GM21619 (cell line): ENCODE measurements at regions not wholly inside any gene's neighbourhood (a gene's known extent, or its start where the extent isn't known, plus 50 kb on each side); places are given as distances from the start of the nearest gene placed in this dataset.

Experiments
- ATAC-seq: cut with Tn5 transposase; IDR thresholded peaks from one replicate; pipeline ENCODE4 v1.9.1; 2021; ENCODE audit not compliant: unreplicated experiment

GRCh38 chrX:16444353-16444752 lies 205.6 kb upstream of the S100G start:
- no peak for ATAC-seq

GRCh38 chrX:16445166-16445752 lies 204.7 kb upstream of the S100G start:
- ATAC-seq: no peak

- no peak for ATAC-seq
These were observed 198.6 kb upstream of the S100G start for GRCh38 chrX:16451334-16451733.

GRCh38 chrX:16454926-16455325 lies 195.0 kb upstream of the S100G start:
- ATAC-seq: no peak

GRCh38 chrX:16457239-16457638 lies 192.7 kb upstream of the S100G start:
- ATAC-seq: no peak

GRCh38 chrX:16458208-16458607 lies 191.8 kb upstream of the S100G start:
- ATAC-seq: no peak

- ATAC-seq: no peak
These were observed 190.9 kb upstream of the S100G start for GRCh38 chrX:16459008-16459407.

GRCh38 chrX:16461968-16462367 lies 188.0 kb upstream of the S100G start:
- no peak for ATAC-seq

- ATAC-seq: no peak
These were observed 187.0 kb upstream of the S100G start for GRCh38 chrX:16462912-16463311.

- ATAC-seq: no peak
These were observed 185.6 kb upstream of the S100G start for GRCh38 chrX:16464369-16464768.

- ATAC-seq: no peak
These were observed 184.7 kb upstream of the S100G start for GRCh38 chrX:16465081-16465876.

- ATAC-seq: no peak
These were observed 183.1 kb upstream of the S100G start for GRCh38 chrX:16466640-16467432.

- no peak for ATAC-seq
These were observed 180.1 kb upstream of the S100G start for GRCh38 chrX:16469870-16470269.

GRCh38 chrX:16472345-16472744 lies 177.6 kb upstream of the S100G start:
- ATAC-seq: no peak

GRCh38 chrX:16474511-16474910 lies 175.4 kb upstream of the S100G start:
- ATAC-seq: no peak

- no peak for ATAC-seq
These were observed 173.9 kb upstream of the S100G start for GRCh38 chrX:16476009-16476408.

GRCh38 chrX:16476692-16477091 lies 173.3 kb upstream of the S100G start:
- ATAC-seq: no peak

GRCh38 chrX:16479206-16479869 lies 170.6 kb upstream of the S100G start:
- no peak for ATAC-seq

- ATAC-seq: no peak
These were observed 169.9 kb upstream of the S100G start for GRCh38 chrX:16480049-16480448.

- peak; percentile 58 for ATAC-seq
These were observed 165.6 kb upstream of the S100G start for GRCh38 chrX:16484338-16484737.

GRCh38 chrX:16487620-16488385 lies 162.2 kb upstream of the S100G start:
- no peak for ATAC-seq
